GM19467 (cell line): ENCODE measurements at regions not wholly inside any gene's neighbourhood (a gene's known extent, or its start where the extent isn't known, plus 50 kb on each side); places are given as distances from the start of the nearest gene placed in this dataset.
"Not testable (repeated sequence)": the region's sequence is repeated elsewhere in the genome, so short reads cannot be mapped to it uniquely, and the experiment has no call there.

ENCODE experiments used
- ATAC-seq: cut with Tn5 transposase; IDR thresholded peaks from one replicate; pipeline ENCODE4 v1.9.1; 2021; ENCODE audit warnings: mild to moderate bottlenecking, moderate library complexity; ENCODE audit not compliant: unreplicated experiment

DNA sequence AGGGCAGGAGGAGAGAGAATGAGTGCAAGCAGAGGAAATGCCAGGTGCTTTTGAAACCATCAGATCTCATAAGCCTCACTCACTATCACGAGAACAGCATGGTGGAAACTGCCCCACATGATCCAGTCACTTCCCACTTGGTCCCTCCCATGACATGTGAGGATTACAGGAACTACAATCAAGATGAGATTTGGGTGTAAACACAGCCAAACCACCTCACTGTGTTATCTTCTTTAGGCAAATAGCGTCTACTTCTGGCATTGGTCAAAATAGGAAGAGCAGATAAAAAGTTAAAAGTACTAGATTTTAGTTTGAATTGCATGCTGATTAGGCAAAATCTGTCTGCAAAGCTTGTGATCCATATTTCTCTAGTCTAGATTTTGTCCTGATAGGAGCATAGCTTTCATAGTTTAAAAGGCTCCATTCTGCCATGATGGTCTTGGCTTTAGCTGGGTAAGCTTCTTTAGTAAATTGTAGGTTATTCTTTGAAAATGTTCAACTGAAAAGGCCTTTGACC is 267.5 kb downstream of the NKX6-1 start:
- ATAC-seq = no peak

DNA sequence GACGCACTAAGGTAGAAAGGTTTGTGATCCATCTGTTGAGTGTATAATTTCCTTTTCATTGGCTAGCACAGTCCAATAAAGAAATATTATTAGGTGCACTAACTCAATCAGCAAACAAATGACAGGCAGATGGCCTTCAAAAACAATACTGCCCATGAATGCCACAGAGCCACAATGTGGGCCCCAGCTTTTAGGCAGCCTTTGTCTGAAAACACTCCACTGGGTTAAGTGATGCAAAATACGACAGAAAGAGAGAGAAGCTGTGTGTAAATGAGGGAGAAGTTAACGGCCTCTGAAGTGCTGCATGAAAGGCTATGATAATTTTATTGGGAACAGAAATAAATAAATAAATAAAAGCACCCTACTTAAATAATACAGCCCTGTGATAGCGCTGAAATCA is 274.6 kb downstream of the NKX6-1 start:
- ATAC-seq = no peak

DNA sequence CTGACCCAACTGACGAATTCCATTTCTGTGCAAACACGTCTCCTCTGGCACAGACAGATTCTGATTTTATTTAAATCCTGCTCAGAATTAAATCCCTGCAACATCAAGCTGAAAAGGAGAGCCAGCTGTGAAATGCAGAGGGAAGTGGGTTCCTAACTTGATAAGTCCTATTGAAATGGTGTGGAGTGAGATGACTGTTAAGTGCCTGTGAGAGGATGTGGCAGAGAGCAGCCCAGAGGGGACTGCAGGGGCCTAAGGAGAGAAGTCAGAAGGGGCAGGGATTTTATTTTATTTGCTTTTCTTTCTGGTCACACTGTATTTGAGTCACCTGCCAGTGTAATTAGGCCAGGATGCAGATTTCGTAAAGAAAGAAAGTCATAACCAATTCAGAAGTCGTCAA is 277.4 kb downstream of the NKX6-1 start:
- ATAC-seq = no peak

DNA sequence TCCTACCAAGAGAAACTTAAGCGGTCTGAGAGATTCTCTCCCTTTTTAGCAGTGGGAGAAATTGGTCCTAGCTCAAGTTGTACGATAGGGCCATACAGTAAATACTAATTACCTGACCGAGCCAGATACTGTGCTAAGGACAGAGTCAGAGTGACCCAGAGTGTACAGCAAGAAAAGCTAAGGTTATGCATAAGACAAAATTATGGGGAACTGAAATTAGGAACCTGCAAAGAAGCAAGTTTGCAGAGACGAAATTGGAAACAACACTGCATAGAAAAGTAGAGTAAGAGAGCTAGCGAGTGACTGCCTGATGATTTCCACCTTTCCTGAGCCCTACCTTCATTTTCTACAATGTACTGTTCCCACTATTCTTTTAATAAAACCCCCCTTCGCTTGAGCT is 278.1 kb downstream of the NKX6-1 start:
- ATAC-seq = peak; percentile 86

DNA sequence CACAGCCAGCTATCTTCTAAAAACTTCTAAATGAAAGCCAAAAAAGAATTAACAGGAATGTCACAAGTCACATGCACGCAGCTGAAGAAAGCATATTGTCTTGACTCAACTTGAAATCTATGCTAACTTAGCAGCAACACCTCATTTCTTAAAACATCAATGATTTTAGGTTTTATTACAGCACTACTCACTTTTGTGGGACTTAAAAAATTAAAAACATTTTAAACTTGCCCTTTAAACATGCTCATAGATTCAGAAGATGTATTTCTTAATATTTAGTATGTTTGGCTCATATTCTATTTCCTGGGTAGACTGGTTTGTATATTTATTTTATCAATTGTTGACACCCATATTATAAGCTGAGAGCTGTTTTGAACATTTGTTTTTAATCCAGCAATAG is 279.4 kb downstream of the NKX6-1 start:
- ATAC-seq = no peak

DNA sequence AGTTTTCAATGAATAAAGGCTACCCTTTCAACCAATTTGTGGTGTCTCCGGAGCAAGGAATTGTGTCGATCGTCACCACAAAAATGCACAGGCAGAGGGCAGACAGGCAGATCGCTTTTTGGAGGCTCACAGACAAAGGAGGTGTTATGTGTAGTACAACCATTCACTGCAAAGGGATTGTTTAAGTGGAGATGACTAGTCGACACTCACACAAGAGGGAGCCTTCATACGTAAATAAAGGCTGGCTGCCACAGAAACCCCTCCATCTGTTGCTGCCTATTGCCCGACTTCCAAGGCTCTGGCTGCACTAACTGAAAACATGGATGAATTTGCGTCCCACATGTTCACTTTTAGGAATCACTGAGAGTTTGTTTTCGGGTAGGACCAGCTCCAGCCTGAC is 281.1 kb downstream of the NKX6-1 start:
- no peak for ATAC-seq

DNA sequence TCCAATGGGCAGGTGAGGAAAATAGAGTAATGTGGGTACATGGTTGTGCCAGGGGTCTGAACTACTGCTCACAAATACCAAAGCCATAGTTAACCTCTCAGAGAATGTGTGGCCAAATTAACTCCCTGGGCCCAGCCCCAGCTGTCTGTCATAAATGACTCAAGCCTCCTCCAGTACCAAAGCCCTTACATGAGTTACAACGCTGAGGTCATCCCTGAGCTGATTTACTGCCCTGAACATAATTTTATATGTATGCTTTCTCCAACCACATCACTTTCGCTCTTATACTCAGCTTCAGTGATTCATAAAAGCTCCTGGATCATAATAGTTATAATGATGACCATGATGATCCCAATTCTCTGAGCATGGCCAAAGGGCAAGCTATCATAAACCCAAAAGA is 283.9 kb downstream of the NKX6-1 start:
- ATAC-seq = no peak

DNA sequence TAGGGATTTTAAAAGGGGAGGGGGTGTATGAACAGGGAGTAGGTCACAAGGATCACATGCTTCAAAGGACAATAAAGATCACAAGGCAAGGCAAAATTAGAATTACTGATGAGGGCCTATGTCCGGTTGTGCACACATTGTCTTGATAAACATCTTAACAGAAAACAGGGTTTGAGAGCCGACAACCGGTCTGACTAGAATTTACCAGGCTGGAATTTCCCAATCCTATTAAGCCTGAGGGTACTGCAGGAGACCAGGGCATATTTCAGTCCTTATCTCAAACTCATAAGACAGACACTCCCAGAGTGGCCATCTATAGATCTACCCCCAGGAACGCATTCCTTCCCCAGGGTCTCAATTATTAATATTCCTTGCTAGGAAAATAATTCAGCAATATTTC is 292.9 kb downstream of the NKX6-1 start:
- not testable (repeated sequence) for ATAC-seq

DNA sequence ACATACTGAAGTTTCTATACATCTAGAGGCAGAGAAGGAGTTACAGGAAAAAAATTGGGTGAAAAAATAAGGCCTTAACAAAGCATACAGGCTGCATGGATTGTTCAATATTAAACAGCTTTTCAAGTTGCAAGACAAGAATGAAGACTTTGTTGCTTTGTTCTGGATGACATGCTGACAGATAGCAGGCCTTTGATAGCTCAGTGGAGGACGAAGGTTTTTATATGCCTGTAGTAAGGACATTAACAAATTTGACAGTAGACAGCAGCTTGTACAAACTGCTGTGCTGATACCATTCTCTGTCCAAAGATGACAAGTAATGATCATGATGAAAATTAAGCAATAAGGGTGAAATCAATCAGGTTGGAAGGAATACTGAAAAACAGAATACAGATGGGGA is 309.9 kb downstream of the NKX6-1 start:
- no peak for ATAC-seq

DNA sequence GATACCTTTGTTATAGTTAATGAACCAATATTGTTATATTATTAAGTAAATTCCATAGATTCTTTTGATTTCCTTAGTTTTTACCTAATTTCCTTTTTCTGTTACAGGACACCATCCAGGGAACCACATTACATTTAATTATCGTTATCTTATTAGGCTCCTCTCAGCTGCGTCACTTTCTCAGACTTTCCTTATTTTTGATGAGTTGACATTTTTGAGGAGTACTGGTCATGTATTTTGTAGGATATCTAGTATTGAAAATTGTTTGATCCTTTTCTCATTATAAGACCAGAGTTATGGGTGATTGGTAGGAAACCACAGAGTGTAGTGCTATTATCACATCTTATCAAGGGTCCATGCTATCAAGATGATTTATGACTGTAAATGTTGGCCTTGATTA is 319.7 kb downstream of the NKX6-1 start:
- no peak for ATAC-seq

DNA sequence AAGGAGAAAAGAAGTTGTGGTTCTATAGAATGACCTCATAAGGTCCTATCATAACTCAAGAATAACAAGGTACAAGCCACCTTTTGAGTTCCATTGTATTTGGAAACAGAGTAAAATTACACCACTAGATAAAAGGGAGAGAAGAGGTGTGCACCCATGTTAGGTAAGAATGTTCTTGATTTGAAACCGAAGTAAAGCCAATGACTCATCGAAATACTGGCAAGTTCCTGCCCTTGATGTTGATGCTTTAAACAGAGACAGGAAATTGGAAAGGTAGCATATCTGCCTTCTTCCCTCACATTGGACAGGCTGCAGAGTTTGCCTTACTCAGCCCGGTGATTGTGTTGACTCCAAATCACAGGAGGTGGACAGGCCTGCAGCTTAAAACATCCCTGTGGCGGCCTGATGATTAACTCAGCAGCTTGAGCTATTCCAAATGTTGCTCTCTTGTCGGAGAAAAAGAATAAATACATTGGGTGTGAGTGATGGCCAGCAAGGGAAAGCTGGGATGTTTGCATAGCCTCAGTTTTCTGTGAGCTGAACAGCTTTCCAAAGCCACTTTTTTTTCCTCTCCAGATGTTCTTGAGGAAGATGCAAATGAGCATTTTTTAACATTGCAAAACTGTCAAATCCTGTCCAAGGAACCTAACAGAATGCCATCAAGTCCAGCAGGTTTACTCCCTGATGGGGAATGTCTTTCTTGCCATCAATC is 321.1 kb downstream of the NKX6-1 start:
- no peak for ATAC-seq

DNA sequence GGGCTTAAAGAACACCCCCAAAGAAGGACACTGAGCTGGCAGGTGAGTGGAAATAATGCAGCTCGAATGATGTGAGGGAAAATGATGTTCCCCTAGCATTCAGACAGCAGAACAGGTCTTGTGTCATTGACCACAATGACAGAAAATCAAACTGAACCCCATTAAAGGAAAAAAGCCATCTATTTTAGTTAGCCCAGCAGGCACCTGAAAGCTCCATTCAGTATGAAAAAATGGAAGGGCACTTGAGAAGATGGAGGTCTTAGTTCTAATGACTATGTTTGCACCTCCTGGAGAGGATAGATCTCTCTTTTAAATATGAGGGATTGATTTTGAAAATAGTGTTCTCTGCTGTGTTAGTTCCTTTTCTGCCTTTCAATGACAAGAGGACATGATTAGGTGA is 323.1 kb downstream of the NKX6-1 start:
- ATAC-seq = no peak

DNA sequence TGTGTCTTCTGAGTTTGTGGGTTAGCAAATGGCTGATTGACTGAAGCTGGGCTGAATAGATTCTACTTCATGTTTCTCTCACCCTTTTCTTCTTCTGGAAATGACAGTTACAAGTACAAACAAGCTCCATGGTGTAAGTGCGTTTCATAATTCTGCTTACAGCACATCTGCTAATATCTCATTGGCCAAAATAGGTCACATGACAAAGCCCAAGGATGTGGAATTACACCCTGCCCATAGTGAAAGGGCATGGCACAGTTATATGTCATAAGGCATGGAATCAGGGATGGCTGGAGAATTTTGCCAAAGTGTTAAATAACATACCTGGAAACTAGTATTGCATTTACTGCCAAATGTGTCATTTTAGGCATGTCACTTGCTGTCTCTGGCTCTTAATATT is 327.2 kb downstream of the NKX6-1 start:
- no peak for ATAC-seq

DNA sequence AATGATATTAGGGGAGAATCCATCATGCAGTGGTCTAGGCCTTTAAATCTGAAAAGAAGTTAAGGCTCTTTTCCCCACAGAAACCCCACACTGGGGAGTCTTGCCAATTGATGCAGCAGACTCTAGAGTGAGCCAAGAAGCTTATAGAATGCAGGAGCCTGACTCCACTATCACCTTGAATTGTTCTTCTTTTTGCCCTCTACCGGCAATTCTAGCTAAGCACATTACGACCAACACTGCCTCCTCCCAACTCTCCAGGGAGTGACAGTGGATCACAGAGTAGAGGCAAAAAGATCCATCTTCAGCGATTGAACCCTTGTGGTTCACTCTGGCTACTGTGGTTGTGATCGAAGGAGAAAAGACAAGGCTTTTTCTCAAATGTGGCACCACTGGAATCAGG is 331.5 kb downstream of the NKX6-1 start:
- no peak for ATAC-seq

DNA sequence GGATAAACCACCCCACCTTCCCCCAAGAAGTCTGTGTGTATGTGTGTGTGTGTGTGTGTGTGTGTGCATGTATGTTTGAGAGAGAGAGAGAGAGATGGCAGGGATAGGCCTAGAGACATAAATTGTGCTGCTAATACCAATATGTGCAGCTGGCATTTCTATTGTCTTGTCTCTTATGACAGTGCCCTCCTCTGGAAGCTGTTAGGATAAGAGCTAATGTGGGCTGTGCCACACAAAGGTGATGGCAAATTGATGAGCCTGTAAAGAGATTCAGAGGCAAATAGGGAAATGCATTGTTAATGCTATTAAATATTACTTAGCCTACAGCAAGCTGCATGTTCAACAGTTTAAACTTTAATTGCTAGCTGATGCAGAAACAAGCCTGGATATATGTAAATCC is 332.0 kb downstream of the NKX6-1 start:
- no peak for ATAC-seq

DNA sequence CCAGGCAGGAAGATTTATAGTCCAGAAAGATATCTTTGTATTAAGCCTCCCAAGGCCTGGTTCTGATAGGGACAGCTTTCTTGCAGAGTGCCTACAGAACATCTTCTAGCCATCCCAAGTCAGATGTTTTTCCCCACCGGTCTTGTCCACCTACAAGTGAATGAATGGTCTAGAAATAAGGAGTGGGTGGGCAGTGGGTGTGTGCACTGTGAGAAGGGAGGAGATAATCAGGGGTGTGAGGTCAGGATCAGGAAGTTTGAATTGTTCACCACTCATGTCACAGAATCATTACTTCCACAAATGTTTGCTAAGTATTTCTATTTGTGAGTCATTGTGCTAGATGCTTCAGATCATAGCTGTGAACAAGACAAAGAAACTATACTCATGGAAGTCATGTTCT is 332.6 kb downstream of the NKX6-1 start:
- ATAC-seq = no peak

DNA sequence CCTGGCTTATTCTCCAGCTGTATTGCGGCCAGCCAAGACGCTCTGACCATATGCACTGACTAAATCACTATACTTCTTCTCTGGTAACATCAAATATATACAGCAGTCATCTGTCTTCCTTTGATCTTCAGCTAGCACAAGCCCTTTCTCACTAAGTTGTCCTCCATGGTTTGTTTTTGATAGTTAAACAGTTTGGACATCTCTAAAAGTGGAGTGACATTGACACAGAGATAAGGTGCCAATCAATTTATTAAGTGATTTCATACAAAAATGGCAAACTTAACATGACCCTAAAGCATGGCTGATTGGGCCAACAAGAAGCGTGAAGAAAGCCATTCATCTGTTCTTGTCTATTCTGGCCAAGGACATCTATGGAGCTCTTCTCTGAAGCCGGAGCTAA is 334.9 kb downstream of the NKX6-1 start:
- no peak for ATAC-seq

DNA sequence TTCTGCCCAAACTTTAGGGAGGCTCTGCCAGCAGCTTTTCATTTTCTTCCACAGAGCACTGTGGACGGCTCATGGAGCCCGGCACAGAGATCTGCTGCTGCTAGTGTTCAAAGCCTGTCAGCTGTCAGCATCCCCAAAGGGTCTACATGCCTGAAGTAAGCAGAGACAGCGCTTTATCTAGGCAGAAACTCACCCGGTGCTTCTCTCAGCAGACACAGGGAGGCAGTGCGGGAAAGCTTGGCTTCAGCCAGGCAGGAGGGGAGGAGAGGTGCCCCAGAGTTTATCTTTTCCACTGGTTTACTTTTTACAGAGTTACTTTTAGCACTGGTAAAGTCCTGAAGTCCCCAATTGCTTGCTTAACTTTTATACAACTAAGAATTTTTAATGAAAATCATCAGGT is 339.3 kb downstream of the NKX6-1 start:
- no peak for ATAC-seq

DNA sequence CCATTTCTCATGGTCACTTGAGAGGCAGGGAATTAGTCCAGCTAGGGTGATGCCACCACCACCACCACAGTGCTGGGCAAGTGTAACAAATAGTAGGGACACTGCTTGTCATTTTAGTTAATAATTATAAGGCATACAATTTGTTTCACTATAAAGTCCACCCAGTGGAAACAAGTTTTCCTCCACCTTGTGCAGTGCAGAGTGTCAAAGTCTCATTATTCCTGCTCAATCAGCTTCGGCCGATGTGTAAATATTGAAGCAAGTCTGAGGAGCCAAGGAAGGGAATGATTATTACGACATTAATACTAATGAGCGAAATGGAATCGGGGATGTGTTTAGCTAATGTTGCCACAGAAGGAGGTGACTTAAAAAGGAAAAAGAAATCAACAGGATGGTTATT is 340.4 kb downstream of the NKX6-1 start:
- ATAC-seq = no peak

DNA sequence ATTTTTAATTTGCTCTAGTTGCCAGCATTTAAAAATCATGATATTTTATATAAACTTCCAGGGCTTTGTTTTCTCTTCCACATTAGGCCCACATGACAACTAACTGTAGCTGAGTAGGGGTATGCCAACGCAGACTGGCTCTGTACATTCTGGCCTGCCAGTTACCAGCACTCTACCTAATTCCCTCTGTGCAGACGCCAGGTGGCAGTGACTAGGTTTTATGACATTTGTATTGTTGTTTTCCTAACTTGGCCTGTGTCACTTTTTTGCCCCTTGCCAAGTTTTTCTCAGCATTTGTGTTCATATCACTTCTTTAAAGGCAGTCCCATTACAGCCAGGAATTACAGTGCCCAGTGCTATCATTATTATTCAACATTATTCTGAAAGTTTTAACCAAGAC is 347.5 kb downstream of the NKX6-1 start:
- no peak for ATAC-seq

DNA sequence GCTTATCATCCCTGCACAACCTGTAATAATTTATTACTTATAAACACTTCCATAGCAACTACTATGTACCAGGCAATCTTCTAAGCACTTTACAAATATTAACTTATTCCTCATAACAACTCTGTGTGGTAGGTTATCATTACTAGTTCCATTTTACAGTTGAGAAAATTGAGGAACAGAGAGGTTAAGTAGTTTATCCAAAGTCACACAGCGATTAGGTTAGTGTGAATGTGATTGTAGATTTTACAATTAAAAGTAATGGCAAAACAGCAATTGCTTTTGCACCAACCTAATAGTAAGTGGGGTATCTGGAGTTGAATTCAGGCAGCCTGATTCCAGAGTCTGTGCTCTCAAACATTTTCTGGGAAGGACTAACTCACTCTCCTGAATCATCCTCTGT is 348.9 kb downstream of the NKX6-1 start:
- ATAC-seq = no peak

DNA sequence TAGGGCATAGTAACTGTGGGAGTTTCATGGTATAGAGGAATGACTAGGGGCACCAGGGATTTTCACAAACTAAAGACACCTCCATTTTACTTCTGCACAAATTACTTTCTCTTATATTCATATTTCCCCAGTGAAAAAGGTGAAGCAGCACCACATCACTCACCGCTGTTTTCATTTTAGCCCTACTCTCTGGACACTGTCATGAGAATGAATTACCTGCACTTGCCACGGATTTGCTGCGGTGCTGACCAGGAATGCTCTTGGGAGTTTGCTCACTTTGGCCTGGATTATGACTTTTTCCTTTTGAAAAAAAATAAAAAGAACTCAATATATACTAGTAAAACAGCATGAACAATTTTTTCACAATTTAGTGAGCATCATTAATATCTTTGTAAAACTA is 351.3 kb downstream of the NKX6-1 start:
- no peak for ATAC-seq

DNA sequence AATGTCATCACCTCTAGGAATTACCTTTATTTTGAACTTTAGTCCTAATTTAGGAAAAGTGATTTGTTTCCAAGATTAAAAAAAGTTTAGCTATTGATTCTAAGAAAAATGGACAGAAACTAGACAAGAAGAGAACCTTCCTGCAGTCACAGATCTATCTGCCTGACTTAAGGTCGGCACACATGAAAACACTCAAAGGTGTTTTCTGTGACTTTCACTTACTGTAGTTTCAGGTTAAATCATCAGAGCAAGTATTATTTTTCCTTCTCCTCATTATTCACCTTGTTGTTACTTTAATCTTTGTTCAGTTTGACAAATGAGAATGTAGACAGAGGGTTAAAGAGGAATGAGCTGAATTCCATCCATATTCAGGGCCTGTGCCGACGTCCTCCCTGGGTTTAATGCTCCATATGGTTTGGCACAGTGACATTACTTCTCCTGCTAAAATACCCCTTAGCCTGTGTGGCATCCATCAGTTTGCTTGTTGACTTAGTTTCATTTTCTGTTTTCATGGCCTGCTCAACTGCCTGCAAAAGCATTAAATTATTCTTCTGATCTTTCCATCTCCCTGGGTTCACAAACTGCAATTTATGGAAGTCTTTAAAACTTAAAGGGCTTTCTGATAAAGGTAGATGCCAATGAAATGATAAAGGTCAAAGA is 352.7 kb downstream of the NKX6-1 start:
- no peak for ATAC-seq
